Kidney (tissue), 13 donors: ENCODE measurements at regions not wholly inside any gene's neighbourhood (a gene's known extent, or its start where the extent isn't known, plus 50 kb on each side); places are given as distances from the start of the nearest gene placed in this dataset.

Experiments used
- DNase-seq, 5 donors: peaks; one replicate each; pipeline ENCODE4 v3.0.0-alpha.2; 2013 to 2020
- FAIRE-seq: peaks from 2 replicates; lab custom pipeline; 2012; peaks lifted over from hg19 to GRCh38; lab: Jason Lieb, UNC
- H3K27ac ChIP-seq, 2 donors: one replicate each; pipeline ENCODE4 v1.7.0; 2013; ENCODE audit warnings: low read depth in 2 of 2, low read length in 2 of 2, inconsistent platforms in 1 of 2
- H3K27me3 ChIP-seq: one replicate; pipeline ENCODE4 v1.7.1; 2013; ENCODE audit warnings: low read length, inconsistent platforms; ENCODE audit not compliant: control insufficient read depth, insufficient read depth
- H3K36me3 ChIP-seq, 3 donors: one replicate each; pipeline versions ENCODE4 v1.7.0 to v1.7.1; 2013; ENCODE audit warnings: low read length in 3 of 3, control low read depth in 1 of 3, inconsistent platforms in 1 of 3; ENCODE audit not compliant: insufficient read depth in 3 of 3, control insufficient read depth in 2 of 3
- H3K4me1 ChIP-seq, 3 donors: one replicate each; pipeline versions ENCODE4 v1.7.0 to v1.7.1; 2013; ENCODE audit warnings: low read length in 3 of 3, inconsistent platforms in 1 of 3, low read depth in 1 of 3; ENCODE audit not compliant: control insufficient read depth in 2 of 3, insufficient read depth in 2 of 3
- H3K4me3 ChIP-seq, 3 donors: one replicate each; pipeline versions ENCODE4 v1.7.0 to v1.8.1; 2013; ENCODE audit warnings: low read length in 3 of 3, control low read depth in 1 of 3, inconsistent platforms in 1 of 3
- H3K9ac ChIP-seq, 3 donors: one replicate each; pipeline versions ENCODE4 v1.7.0 to v1.7.1; 2013; ENCODE audit warnings: low read length in 3 of 3, control low read depth in 1 of 3, inconsistent platforms in 1 of 3
- H3K9me3 ChIP-seq, 3 donors: one replicate each; pipeline versions ENCODE4 v1.7.0 to v1.7.1; 2013; ENCODE audit warnings: low read length in 3 of 3, control low read depth in 1 of 3, inconsistent platforms in 1 of 3; ENCODE audit not compliant: control insufficient read depth in 2 of 3, insufficient read depth in 1 of 3
- CTCF ChIP-seq: IDR thresholded peaks from 3 replicates; pipeline ENCODE4 v1.5.1; 2012; ENCODE audit warnings: mild to moderate bottlenecking, moderate library complexity, borderline replicate concordance; ENCODE audit not compliant: insufficient read depth; ENCODE audit errors: extremely low read depth
- intact Hi-C: fragments of 100-400 bp; cut with DNase I; formaldehyde crosslinking; loops from one replicate; pipeline ENCODE4 v1.11.1; 2022
- donor health status: control.
- donor health status: control.
- donor health status: control.
- donor health status: control.
- donor health status: control.
- donor health status: DM: yes; HTN: yes; CAD: no.
- donor health status: Normal renal cell carcinoma (clear cell type).

DNA sequence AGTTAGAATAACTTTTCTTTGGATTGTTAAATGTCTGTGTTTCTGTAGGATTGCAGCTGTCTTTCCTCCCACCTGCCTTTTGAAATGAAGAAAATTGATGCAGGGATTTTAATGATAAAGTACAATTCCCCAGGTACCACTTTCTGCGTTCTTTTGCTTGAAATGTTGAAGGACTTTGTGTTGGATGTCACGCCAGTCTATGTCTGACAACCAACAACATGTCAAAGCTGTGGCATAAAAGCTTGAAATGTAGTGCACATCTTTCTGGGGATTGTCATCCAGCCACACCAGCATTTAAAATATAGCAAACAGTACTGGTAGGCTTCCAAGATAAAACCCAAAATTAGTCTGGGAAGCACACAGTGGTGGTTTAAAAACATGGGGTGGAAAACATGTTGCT lies 381.4 kb downstream of the TMEM161B start:
- no peak for DNase-seq
- no peak for FAIRE-seq
- no peaks in the 10 kb centered on the region for H3K27me3 ChIP-seq
- no peak for TF ChIP-seq CTCF
- H3K36me3 ChIP-seq = no peaks in the 10 kb centered on the region
- H3K4me3 ChIP-seq = no peak overlapping the region
- no peak overlapping the region for H3K9ac ChIP-seq
- no peak overlapping the region for H3K27ac ChIP-seq
- no peaks in the 10 kb centered on the region for H3K9me3 ChIP-seq
- intact Hi-C loops = no loop called here
- H3K4me1 ChIP-seq = no peaks in the 10 kb centered on the region

DNA sequence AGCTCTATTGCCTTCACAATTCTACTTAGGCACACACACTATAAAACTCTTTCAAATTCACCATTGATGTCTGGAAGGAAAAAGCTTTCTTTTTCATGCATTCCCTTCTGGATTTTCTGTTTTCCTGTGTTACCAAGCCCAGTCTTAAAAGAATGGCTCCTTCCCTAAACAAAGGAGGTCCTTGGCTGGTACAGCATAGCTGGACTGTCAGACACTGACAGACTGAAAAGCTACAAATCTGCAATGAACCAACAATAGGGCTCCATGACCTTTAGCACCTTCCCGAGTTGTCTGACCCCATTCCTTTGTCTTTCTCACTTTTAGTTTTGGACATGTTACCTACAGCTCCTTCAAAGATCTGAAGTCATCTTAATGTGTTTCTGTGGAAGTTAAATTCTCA lies 382.5 kb downstream of the TMEM161B start:
- DNase-seq (no peak), FAIRE-seq (no peak)
- H3K9me3 ChIP-seq = no peaks in the 10 kb centered on the region
- H3K9ac ChIP-seq = no peak overlapping the region
- TF ChIP-seq CTCF = no peak
- H3K36me3 ChIP-seq = no peaks in the 10 kb centered on the region
- no peak overlapping the region for H3K27ac ChIP-seq
- no peaks in the 10 kb centered on the region for H3K27me3 ChIP-seq
- intact Hi-C loops = no loop called here
- H3K4me3 ChIP-seq = no peak overlapping the region
- no peaks in the 10 kb centered on the region for H3K4me1 ChIP-seq

DNA sequence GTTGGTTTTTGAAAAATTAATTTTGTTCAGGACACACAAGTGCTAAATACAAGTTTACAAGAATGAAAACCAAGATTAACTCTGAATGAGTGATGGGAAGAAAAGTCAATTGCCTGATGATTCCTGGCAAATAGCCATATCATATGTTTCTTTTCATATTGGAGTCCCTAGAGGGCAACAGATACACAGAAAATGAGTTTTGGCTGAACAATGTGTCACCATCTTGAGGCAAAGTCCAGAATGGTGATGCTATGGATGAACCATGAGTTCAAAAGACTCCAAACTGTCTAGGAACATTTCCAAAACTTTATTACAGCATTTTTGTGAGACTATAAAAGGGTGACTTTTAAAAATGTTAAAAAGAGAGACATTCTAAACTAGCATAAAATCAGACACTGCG lies 382.9 kb downstream of the TMEM161B start:
- Histone ChIP-seq H3K9me3 (no peaks in the 10 kb centered on the region), H3K36me3 (no peaks in the 10 kb centered on the region), H3K27me3 (no peaks in the 10 kb centered on the region), H3K27ac (no peak overlapping the region), H3K4me1 (no peaks in the 10 kb centered on the region), H3K9ac (no peak overlapping the region), H3K4me3 (no peak overlapping the region)
- TF ChIP-seq CTCF = no peak
- DNase-seq (no peak), FAIRE-seq (no peak)
- intact Hi-C loops = no loop called here

GRCh38 chr5:87877495-87877894 lies 391.1 kb downstream of the TMEM161B start:
- H3K4me1 ChIP-seq = no peaks in the 10 kb centered on the region
- no peak overlapping the region for H3K27ac ChIP-seq
- DNase-seq = no peak
- H3K9ac ChIP-seq = no peak overlapping the region
- no peaks in the 10 kb centered on the region for H3K36me3 ChIP-seq
- no peak for TF ChIP-seq CTCF
- no peaks in the 10 kb centered on the region for H3K27me3 ChIP-seq
- H3K9me3 ChIP-seq = peaks cover 0 to 5% (median 2%) of the 10 kb centered on the region in 3 donors
- no peak overlapping the region for H3K4me3 ChIP-seq
- no peak for FAIRE-seq
- intact Hi-C loops = no loop called here
